ENCODE measurements at regions not wholly inside any gene's neighbourhood (a gene's known extent, or its start where the extent isn't known, plus 50 kb on each side); places are given as distances from the start of the nearest gene placed in this dataset.
"Not testable (repeated sequence)": the region's sequence is repeated elsewhere in the genome, so short reads cannot be mapped to it uniquely, and the experiment has no call there.

DNA sequence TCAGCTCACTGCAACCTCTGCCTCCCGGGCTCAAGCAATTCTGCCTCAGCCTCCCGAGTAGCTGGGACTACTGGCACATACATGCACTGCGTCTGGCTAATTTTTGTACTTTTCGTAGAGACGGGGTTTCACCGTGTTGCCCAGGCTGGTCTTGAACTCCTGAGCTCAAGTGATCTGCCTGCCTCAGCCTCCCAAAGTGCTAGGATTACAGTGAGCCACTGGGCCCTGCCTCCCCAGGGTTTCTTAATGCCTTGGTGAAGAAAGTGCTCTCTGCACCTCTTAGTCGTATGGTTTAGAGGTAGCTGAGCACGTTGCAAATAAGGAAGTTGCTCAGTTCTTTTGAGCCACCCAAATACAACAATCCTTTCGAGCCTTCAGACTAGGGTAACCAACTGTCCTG is 1098.5 kb downstream of the TBC1D22A start:
- DNase-seq (ENCODE audit: low spot score): not testable (repeated sequence)

DNA sequence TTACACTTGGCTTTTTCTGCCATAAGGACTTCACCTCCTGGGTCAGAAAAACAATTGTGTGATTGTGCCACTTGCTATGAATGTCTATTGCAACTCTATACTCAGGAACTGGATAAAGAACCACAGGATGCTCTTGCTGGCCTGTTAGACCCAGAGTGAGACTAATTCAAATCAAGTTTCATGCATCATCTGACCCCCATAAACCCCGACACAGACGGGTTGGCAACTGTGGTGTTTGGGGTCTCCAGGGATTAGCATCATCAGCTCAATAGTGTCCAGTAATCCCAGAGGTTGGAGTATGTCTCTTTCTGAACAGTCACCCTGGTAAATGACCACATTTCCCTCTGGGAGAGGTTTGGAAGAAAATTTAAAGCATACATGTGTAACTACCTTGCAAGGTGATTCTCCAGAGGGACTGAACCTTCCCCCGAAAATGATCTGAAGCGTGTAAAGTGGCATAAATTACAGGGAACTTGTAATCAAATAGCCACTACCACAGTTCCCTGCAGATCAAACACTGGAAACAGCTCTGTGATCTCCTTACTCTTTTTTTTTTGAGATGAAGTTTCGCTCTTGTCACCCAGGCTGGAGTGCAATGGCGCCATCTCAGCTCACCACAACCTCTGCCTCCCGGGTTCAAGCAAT is 1097.6 kb downstream of the TBC1D22A start:
- no peak for DNase-seq (ENCODE audit: low spot score)

GRCh38 chr22:47858773-47859306 is 1096.4 kb downstream of the TBC1D22A start:
- DNase-seq (ENCODE audit: low spot score): no peak

DNA sequence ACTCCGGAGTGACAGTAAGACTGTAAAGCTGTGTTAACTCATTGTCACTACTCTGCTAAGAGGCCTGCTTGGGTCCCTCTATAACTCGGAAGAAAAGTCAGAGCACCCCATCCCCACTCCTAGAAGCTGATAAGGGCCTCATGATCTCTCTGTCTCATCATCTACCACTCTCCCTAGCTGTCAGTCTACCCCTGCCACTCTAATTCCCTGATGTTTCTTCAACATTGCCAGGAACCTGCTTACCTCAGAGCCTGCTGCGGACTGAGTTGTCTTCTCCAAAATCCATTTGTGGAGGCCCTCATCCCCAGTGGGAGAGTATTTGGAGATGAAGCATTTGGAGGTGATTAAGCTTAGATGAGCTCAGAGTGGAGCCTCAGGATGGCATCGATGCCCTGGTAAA is 1092.2 kb downstream of the TBC1D22A start:
- DNase-seq (ENCODE audit: low spot score): no peak

- DNase-seq (ENCODE audit: low spot score): no peak
Observed at GRCh38 chr22:47854251-47854650, 1091.8 kb downstream of the TBC1D22A start.

- no peak for DNase-seq (ENCODE audit: low spot score)
Observed at GRCh38 chr22:47853750-47854149, 1091.3 kb downstream of the TBC1D22A start.

DNA sequence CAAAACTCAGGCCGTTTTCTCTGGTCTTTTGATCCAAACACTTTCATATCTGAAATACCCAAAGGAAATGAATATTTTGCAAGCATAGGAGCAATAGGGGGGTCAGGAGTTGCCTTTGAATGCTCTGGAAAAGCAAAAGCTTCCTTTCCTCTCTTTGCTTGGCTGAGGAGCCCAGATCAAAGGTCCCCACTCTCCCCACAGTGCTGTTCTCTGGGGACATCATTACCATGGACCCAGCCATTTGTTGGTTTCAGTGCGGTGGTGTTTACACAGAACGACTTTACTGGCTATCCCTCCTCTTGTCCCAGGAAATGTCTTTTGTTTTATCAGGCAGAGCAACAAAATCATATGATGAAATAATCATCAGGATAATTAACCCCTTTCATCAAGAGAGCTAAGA is 1089.1 kb downstream of the TBC1D22A start:
- DNase-seq (ENCODE audit: low spot score): no peak

DNA sequence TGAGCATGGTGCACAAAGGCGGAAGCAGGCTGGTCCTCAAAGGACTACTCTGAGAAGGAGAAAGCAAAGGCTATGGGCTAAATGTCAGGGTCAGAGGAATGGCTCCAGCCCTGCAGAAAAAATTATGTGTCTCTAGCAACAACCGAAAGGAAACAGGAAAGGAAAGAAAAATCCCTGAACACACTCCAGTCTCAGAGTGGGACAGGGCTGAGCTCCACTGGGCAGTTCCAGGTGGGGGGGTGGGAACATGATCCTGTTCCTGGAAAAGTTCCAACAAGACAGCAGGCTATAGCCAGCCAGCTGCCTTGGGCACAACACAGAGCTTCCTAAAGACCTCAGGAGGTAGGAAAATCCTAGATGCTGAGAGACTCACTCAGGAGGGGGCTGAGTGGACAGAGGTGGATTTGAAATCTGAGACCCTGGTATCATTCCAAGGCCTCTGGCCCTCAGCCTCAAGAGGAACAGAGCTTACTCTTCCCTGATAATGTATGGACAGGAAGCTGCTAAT is 1088.2 kb downstream of the TBC1D22A start:
- no peak for DNase-seq (ENCODE audit: low spot score)

GRCh38 chr22:47849576-47849975 is 1087.1 kb downstream of the TBC1D22A start:
- DNase-seq (ENCODE audit: low spot score): no peak

DNA sequence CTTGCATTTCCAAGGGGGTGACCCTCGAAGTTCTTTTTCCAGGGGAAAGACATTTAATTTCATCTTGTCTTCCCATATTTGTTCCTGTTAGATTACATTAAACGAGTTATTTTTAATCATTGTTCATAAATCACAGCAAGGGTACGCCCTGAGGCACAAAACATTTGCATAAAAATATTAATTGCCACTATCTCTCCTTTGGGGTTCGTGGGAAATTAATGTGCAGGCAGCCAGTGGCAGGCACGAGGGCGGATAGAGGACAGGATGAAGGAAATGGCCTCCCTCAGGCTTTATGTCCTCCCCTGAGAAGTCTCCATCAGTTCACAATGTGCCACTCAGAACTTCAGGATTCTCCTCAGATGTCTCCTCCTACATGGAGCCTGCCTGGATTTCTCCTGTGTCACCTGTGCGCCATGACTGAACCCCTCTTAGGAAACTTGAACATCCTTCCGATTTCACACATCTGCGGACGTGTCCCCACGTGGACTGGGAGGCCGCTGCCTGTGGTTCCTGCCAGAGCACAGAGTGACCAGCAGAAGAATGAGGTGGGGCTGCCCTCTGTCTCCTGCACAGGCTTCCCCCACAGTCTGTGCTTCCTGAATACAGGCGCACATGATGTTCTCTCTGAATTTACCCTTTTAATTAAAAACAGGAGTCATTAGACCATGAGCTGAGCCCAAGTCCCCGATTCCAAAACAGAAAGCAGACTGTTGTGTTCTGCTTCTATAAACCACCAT is 1085.9 kb downstream of the TBC1D22A start:
- DNase-seq (ENCODE audit: low spot score): no peak

- no peak for DNase-seq (ENCODE audit: low spot score)
Observed at GRCh38 chr22:47847131-47847890, 1084.9 kb downstream of the TBC1D22A start.

DNA sequence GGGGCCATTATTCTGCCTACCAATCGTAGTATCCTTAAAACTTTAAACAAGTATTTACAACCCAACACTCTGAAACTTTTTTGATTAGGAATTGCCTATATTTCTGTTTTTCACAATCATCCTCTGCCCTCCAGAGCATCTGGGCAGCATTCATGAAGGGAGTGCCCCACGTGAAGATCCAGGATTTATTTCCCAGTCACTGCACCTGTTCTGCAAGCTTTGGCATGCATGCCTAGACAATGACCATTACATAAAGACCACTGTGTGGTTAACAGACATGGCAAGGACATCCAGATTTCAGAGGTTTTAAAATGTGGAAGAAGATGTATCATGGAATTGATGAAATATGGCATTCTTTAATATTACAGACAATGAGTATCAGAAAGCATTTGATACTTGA is 1083.8 kb downstream of the TBC1D22A start:
- DNase-seq (ENCODE audit: low spot score): no peak

DNA sequence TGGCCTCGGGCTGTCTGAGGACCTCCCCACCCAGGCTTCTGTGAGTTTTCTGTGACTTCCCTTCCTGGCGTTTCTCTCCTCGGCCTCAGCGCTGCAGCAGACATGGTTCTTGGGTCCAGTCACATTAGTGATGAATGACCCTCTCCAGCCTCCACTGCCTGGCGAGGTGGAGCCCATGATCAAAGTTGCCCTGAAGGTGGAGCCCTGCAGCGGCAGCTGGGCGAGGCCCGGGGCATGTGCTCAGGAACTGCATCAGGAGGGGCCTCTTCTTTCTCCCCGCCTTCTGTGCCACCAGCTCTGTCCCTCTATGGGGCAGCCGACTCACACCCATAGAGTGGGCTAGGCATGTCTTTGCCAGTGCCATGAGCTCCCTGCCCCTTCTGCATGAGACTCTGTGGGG is 1079.7 kb downstream of the TBC1D22A start:
- no peak for DNase-seq (ENCODE audit: low spot score)

DNA sequence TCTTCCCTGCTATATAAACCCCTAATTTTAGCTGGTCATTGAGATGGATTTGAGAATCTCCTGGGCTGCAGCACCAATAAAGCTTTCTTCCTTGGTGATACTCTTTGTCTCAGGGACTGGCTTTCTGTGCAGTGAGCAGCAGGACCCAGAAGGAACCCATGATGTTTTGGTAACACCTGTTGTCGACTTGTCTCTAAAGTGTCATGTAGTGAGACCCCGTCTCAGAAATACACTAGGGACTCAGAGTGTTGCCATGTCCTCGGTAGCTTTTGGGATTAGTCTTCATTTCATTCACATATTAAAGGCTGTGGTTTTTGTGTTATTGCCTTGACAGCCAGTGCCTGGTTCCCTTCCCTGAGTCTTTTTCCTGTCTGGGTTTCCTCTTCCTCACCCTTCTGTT is 1078.7 kb downstream of the TBC1D22A start:
- no peak for DNase-seq (ENCODE audit: low spot score)

DNA sequence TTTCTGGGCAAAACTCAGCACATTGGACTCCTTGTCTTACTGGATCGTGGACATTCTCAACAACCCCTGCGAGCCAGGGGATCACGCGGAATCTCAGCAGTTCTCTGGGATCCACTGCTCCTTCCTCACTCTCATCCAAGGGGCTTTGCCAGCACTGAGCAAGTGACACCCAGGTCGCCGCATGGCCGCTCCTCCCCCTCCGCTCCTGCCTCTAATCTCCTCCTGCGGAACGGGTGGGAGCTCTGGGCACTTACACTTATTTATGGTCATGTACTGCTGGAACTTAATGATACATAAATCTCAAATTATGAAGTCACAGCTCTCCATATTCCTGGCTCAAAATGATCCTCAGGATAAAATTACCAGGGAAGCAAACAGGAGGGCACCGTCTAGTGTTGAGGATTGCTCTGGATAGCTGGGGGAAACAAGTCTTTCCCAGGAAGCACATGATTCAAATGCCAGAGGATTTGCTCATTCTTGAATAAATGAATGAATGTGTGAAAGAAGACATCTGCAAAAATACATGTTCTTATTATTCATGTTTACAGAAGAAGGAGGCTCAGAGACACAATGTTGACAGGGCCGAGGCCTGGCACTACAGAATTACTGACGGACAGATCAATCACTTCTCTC is 1077.3 kb downstream of the TBC1D22A start:
- DNase-seq (ENCODE audit: low spot score): peak; percentile 16

- peak; percentile 37 for DNase-seq (ENCODE audit: low spot score)
Observed at GRCh38 chr22:47837703-47838102, 1075.3 kb downstream of the TBC1D22A start.

DNA sequence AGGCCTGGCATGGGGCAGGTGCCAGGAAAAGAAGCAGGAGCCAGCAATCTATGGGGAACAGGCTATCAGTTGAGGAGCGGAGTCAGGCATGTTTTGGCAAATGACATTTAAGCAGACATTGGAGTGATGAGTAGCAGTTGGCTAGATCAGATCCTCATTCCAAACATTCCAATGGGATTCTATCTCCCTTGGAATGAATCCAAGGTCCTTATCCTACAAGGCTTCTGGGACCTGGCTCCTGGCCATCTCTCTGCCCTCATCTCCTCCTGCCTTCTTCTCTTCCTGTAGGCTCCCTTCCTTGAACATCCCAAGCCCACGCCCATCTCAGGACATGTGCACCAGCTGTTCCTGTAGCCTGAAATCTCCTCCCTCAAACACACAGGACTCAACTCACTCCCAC is 1074.5 kb downstream of the TBC1D22A start:
- peak; percentile 87 for DNase-seq (ENCODE audit: low spot score)

- peak; percentile 92 for DNase-seq (ENCODE audit: low spot score)
Observed at GRCh38 chr22:47835726-47836125, 1073.3 kb downstream of the TBC1D22A start.

DNA sequence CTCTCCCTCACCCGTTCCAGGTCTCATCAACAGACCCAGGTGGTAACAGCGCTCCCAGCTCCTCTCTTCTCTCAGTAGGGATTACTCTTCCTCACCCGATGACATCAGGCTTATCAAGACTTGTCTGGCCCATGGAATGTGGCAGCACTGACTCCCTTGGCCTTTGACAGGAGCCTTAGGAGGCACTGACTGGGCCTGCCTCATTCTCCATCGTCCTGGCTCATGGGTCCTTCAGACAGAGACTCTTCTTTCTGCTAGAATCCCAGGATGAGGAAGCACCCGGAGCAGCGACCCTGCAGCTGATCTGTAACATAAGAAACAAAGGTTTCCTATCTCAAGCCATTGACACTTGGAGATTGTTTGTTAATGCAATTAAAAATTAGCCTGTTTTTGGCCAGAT is 1063.6 kb downstream of the TBC1D22A start:
- DNase-seq (ENCODE audit: low spot score): no peak

- DNase-seq (ENCODE audit: low spot score): no peak
Observed at GRCh38 chr22:47822422-47822821, 1060.0 kb downstream of the TBC1D22A start.

GRCh38 chr22:47818496-47818895 is 1056.0 kb downstream of the TBC1D22A start:
- DNase-seq (ENCODE audit: low spot score): no peak

GRCh38 chr22:47817380-47817779 is 1054.9 kb downstream of the TBC1D22A start:
- no peak for DNase-seq (ENCODE audit: low spot score)
